ENCODE measurements at regions not wholly inside any gene's neighbourhood (a gene's known extent, or its start where the extent isn't known, plus 50 kb on each side); places are given as distances from the start of the nearest gene placed in this dataset.

DNA sequence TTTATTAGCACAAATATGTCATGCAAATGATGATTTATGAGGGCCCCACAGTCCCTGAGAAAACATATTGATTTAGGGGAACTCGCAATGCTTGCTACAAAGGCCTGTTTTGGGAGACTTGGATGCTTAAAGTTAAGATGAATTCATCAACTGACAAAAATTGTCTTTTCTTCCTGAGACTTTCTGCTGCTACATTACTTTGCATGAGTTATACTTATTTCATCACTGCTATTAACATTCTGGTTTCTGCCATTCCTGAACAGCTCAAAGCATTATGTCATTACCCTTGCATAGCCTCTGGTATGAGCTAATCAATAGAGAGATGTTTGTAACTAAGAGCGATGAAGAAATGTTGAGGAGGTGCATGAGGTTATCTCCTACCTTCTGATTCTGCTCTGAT, 74.4 kb downstream of the SOX11 start:
- no peak overlapping the region for H3K4me2 ChIP-seq (ENCODE audit: insufficient read depth, low read length)
- no peaks in the 10 kb centered on the region for H3K79me2 ChIP-seq (ENCODE audit: insufficient read depth, low read length)
- H4K20me1 ChIP-seq (ENCODE audit: insufficient read depth, low read length): no peaks in the 10 kb centered on the region
- no peak overlapping the region for H2AFZ ChIP-seq (ENCODE audit: low read depth, low read length)
- peaks cover 13% of the 10 kb centered on the region for H3K4me1 ChIP-seq (ENCODE audit: insufficient read depth, low read length)
- ATAC-seq (ENCODE audit: insufficient read depth, low read depth) (no peak), DNase-seq (no peak)
- no peaks in the 10 kb centered on the region for H3K36me3 ChIP-seq (ENCODE audit: insufficient read depth, low read length)
- no peaks in the 10 kb centered on the region for H3K27me3 ChIP-seq (ENCODE audit: insufficient read depth, low read length, poor library complexity)
- H3K9me3 ChIP-seq (ENCODE audit: insufficient read depth, low read length, severe bottlenecking): no peaks in the 10 kb centered on the region
- no peak overlapping the region for H3K9ac ChIP-seq (ENCODE audit: low read depth, low read length)
- no peak overlapping the region for H3K27ac ChIP-seq (ENCODE audit: low read length)
- no peak overlapping the region for H3K4me3 ChIP-seq (ENCODE audit: low read depth in 1 of 2, low read length in 2 of 2)
- TF ChIP-seq, protein P1, sequence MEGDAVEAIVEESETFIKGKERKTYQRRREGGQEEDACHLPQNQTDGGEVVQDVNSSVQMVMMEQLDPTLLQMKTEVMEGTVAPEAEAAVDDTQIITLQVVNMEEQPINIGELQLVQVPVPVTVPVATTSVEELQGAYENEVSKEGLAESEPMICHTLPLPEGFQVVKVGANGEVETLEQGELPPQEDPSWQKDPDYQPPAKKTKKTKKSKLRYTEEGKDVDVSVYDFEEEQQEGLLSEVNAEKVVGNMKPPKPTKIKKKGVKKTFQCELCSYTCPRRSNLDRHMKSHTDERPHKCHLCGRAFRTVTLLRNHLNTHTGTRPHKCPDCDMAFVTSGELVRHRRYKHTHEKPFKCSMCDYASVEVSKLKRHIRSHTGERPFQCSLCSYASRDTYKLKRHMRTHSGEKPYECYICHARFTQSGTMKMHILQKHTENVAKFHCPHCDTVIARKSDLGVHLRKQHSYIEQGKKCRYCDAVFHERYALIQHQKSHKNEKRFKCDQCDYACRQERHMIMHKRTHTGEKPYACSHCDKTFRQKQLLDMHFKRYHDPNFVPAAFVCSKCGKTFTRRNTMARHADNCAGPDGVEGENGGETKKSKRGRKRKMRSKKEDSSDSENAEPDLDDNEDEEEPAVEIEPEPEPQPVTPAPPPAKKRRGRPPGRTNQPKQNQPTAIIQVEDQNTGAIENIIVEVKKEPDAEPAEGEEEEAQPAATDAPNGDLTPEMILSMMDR (IDR thresholded peaks at IDR 0.05; ENCODE audit: borderline replicate concordance, extremely low read depth, low read length, poor library complexity, severe bottlenecking): no peak
- TF ChIP-seq EZH2 (IDR thresholded peaks at IDR 0.05; ENCODE audit: borderline replicate concordance, low read depth, low read length, severe bottlenecking): no peak

DNA sequence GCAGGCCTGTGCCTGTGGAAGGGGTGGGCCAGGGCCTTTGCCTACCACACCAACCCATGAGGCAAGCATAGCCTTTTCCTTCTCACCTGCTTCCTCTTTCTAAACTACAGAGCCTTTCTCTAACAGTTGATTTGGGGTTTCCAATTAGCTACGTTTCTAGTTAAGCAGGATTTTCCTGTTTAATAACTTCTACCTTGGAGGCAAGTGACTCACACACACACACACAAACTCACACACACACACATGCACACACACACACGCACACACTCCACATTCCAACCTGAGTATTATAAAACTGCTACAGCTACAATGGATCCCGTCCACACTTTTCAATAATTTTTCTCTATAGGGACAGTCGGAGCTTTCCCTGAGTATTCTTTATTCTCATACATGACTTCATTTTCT, 84.9 kb downstream of the SOX11 start:
- Histone ChIP-seq H3K9me3 (ENCODE audit: insufficient read depth, low read length, severe bottlenecking) (no peaks in the 10 kb centered on the region), H3K79me2 (ENCODE audit: insufficient read depth, low read length) (no peaks in the 10 kb centered on the region), H4K20me1 (ENCODE audit: insufficient read depth, low read length) (no peaks in the 10 kb centered on the region), H3K4me1 (ENCODE audit: insufficient read depth, low read length) (no peaks in the 10 kb centered on the region), H3K36me3 (ENCODE audit: insufficient read depth, low read length) (no peaks in the 10 kb centered on the region), H3K9ac (ENCODE audit: low read depth, low read length) (no peak overlapping the region), H2AFZ (ENCODE audit: low read depth, low read length) (no peak overlapping the region), H3K27me3 (ENCODE audit: insufficient read depth, low read length, poor library complexity) (no peaks in the 10 kb centered on the region), H3K4me3 (ENCODE audit: low read depth in 1 of 2, low read length in 2 of 2) (no peak overlapping the region), H3K27ac (ENCODE audit: low read length) (no peak overlapping the region), H3K4me2 (ENCODE audit: insufficient read depth, low read length) (no peak overlapping the region)
- no peak for DNase-seq
- ATAC-seq (ENCODE audit: insufficient read depth, low read depth): no peak
- no peak for TF ChIP-seq EZH2 (IDR thresholded peaks at IDR 0.05; ENCODE audit: borderline replicate concordance, low read depth, low read length, severe bottlenecking)
- TF ChIP-seq, protein P1 (IDR thresholded peaks at IDR 0.05; ENCODE audit: borderline replicate concordance, extremely low read depth, low read length, poor library complexity, severe bottlenecking): no peak

DNA sequence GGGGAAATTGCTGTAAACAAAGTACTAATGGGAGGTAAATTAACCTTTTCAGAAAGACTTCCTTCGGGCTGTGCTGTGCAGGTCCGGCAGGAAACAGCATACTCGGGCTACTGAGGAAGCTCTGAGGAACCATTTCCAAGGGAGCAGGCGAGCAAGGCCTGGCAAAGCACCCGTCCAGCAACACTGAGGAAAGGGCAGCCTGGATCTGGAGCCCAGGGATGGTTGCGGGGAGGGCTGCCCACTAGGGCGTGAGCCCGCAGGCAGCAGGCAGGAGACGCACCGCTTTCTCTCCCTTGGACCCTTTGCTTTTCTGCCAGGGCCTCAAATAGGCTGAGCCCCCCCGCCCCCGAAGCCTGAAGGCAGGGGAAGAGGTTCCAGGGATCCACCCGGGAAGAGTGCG, 89.5 kb downstream of the SOX11 start:
- Histone ChIP-seq H3K4me3 (ENCODE audit: low read depth in 1 of 2, low read length in 2 of 2) (no peak overlapping the region), H3K79me2 (ENCODE audit: insufficient read depth, low read length) (no peaks in the 10 kb centered on the region), H3K36me3 (ENCODE audit: insufficient read depth, low read length) (no peaks in the 10 kb centered on the region), H3K4me1 (ENCODE audit: insufficient read depth, low read length) (no peaks in the 10 kb centered on the region), H3K9me3 (ENCODE audit: insufficient read depth, low read length, severe bottlenecking) (no peaks in the 10 kb centered on the region), H3K9ac (ENCODE audit: low read depth, low read length) (no peak overlapping the region), H2AFZ (ENCODE audit: low read depth, low read length) (no peak overlapping the region), H3K4me2 (ENCODE audit: insufficient read depth, low read length) (no peak overlapping the region), H3K27ac (ENCODE audit: low read length) (no peak overlapping the region), H4K20me1 (ENCODE audit: insufficient read depth, low read length) (no peaks in the 10 kb centered on the region), H3K27me3 (ENCODE audit: insufficient read depth, low read length, poor library complexity) (no peaks in the 10 kb centered on the region)
- no peak for DNase-seq
- no peak for ATAC-seq (ENCODE audit: insufficient read depth, low read depth)
- no peak for TF ChIP-seq EZH2 (IDR thresholded peaks at IDR 0.05; ENCODE audit: borderline replicate concordance, low read depth, low read length, severe bottlenecking)
- TF ChIP-seq, protein P1 (IDR thresholded peaks at IDR 0.05; ENCODE audit: borderline replicate concordance, extremely low read depth, low read length, poor library complexity, severe bottlenecking): no peak

DNA sequence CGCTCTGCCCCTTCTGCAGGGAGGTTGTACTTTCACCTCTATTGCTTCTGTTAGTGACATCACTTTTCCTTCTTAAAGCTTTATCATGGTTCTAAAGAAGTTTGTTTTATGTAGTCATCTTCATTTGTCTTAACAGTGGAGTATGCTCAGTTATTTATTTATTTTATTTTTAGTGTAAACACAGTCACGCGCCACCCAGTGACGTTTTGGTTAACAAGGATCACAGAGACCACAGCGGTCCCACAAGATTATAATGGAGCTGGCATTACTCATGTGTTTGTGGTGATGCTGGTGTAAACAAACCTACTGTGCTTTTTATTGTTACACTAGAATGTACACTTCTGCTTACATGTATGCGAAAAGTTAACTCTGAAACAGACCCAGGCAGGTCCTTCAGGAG, 89.9 kb downstream of the SOX11 start:
- H4K20me1 ChIP-seq (ENCODE audit: insufficient read depth, low read length): no peaks in the 10 kb centered on the region
- no peak for TF ChIP-seq EZH2 (IDR thresholded peaks at IDR 0.05; ENCODE audit: borderline replicate concordance, low read depth, low read length, severe bottlenecking)
- TF ChIP-seq, protein P1 (IDR thresholded peaks at IDR 0.05; ENCODE audit: borderline replicate concordance, extremely low read depth, low read length, poor library complexity, severe bottlenecking): no peak
- H3K4me3 ChIP-seq (ENCODE audit: low read depth in 1 of 2, low read length in 2 of 2): no peak overlapping the region
- no peak overlapping the region for H3K27ac ChIP-seq (ENCODE audit: low read length)
- H2AFZ ChIP-seq (ENCODE audit: low read depth, low read length): no peak overlapping the region
- H3K4me1 ChIP-seq (ENCODE audit: insufficient read depth, low read length): no peaks in the 10 kb centered on the region
- no peaks in the 10 kb centered on the region for H3K9me3 ChIP-seq (ENCODE audit: insufficient read depth, low read length, severe bottlenecking)
- H3K27me3 ChIP-seq (ENCODE audit: insufficient read depth, low read length, poor library complexity): no peaks in the 10 kb centered on the region
- no peak overlapping the region for H3K9ac ChIP-seq (ENCODE audit: low read depth, low read length)
- DNase-seq: no peak
- H3K36me3 ChIP-seq (ENCODE audit: insufficient read depth, low read length): no peaks in the 10 kb centered on the region
- no peak for ATAC-seq (ENCODE audit: insufficient read depth, low read depth)
- no peaks in the 10 kb centered on the region for H3K79me2 ChIP-seq (ENCODE audit: insufficient read depth, low read length)
- H3K4me2 ChIP-seq (ENCODE audit: insufficient read depth, low read length): no peak overlapping the region
